ENCODE measurements at regions not wholly inside any gene's neighbourhood (a gene's known extent, or its start where the extent isn't known, plus 50 kb on each side); places are given as distances from the start of the nearest gene placed in this dataset.

- TF ChIP-seq, protein P1, sequence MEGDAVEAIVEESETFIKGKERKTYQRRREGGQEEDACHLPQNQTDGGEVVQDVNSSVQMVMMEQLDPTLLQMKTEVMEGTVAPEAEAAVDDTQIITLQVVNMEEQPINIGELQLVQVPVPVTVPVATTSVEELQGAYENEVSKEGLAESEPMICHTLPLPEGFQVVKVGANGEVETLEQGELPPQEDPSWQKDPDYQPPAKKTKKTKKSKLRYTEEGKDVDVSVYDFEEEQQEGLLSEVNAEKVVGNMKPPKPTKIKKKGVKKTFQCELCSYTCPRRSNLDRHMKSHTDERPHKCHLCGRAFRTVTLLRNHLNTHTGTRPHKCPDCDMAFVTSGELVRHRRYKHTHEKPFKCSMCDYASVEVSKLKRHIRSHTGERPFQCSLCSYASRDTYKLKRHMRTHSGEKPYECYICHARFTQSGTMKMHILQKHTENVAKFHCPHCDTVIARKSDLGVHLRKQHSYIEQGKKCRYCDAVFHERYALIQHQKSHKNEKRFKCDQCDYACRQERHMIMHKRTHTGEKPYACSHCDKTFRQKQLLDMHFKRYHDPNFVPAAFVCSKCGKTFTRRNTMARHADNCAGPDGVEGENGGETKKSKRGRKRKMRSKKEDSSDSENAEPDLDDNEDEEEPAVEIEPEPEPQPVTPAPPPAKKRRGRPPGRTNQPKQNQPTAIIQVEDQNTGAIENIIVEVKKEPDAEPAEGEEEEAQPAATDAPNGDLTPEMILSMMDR (conservative IDR thresholded peaks at IDR 0.05; ENCODE audit: low read depth, low read length) = no peak
- TF ChIP-seq EZH2 (IDR thresholded peaks at IDR 0.05; ENCODE audit: borderline replicate concordance, low read depth, low read length, poor library complexity, severe bottlenecking) = no peak
These were observed 205.1 kb upstream of the SRD5A2 start for GRCh38 chr2:31785876-31786275.
